Neural cell (in vitro differentiated cells): ENCODE measurements at regions not wholly inside any gene's neighbourhood (a gene's known extent, or its start where the extent isn't known, plus 50 kb on each side); places are given as distances from the start of the nearest gene placed in this dataset.

Experiments
- H2AFZ ChIP-seq: fragments of 200-600, 300-800 bp; sonication (generic), shearing (Covaris generic); 2 replicates; pipeline ENCODE4 v1.6.0; 2014; ENCODE audit warnings: low read depth, mild to moderate bottlenecking, antibody characterized with exemption, low read length, moderate library complexity
- H3F3A ChIP-seq: fragments of 200-600 bp; shearing (Covaris generic); 2 replicates; pipeline ENCODE4 v1.6.1; 2016; ENCODE audit warnings: mild to moderate bottlenecking, moderate library complexity, mixed read lengths, antibody characterized with exemption, low read length; ENCODE audit not compliant: insufficient read depth, poor library complexity, severe bottlenecking
- H3K27ac ChIP-seq: fragments of 200-600, 300-800 bp; sonication (generic), shearing (Covaris generic); 2 replicates; pipeline ENCODE4 v1.5.1; 2014; ENCODE audit warnings: mild to moderate bottlenecking, low read length, moderate library complexity
- H3K27me3 ChIP-seq: fragments of 300-800, 200-600 bp; sonication (generic), shearing (Covaris generic); 2 replicates; pipeline ENCODE4 v1.6.0; 2014; ENCODE audit warnings: mild to moderate bottlenecking, low read depth, low read length, moderate library complexity; ENCODE audit not compliant: insufficient read depth
- H3K36me3 ChIP-seq: fragments of 300-800, 200-600 bp; sonication (generic), shearing (Covaris generic); 2 replicates; pipeline ENCODE4 v1.5.1; 2014; ENCODE audit warnings: mild to moderate bottlenecking, antibody characterized with exemption, low read length, moderate library complexity; ENCODE audit not compliant: insufficient read depth
- H3K4me2 ChIP-seq: fragments of 300-800, 200-600 bp; sonication (generic), shearing (Covaris generic); 2 replicates; pipeline ENCODE4 v1.6.0; 2014; ENCODE audit warnings: mild to moderate bottlenecking, low read length
- H3K4me3 ChIP-seq: fragments of 300-800, 200-600 bp; sonication (generic), shearing (Covaris generic); 2 replicates; pipeline ENCODE4 v1.5.1; 2014; ENCODE audit warnings: mild to moderate bottlenecking, low read length, moderate library complexity
- H3K79me2 ChIP-seq: fragments of 200-600 bp; shearing (Covaris generic); replicated peaks from 2 replicates; pipeline ENCODE4 v1.6.0; 2014; ENCODE audit warnings: mild to moderate bottlenecking, low read length, moderate library complexity; ENCODE audit not compliant: insufficient read depth
- H3K9ac ChIP-seq: fragments of 300-800, 200-600 bp; sonication (generic), shearing (Covaris generic); 2 replicates; pipeline ENCODE4 v1.6.1; 2016; ENCODE audit warnings: mild to moderate bottlenecking, low read length, mixed read lengths
- H3K9me2 ChIP-seq: fragments of 200-600 bp; shearing (Covaris generic); 2 replicates; pipeline ENCODE4 v1.6.1; 2016; ENCODE audit warnings: mild to moderate bottlenecking, low read length, mixed read lengths; ENCODE audit not compliant: insufficient read depth
- H3K9me3 ChIP-seq: fragments of 200-600, 300-800 bp; sonication (generic), shearing (Covaris generic); 2 replicates; pipeline ENCODE4 v1.6.1; 2016; ENCODE audit warnings: mild to moderate bottlenecking, mixed run types, low read length, moderate library complexity, mixed read lengths
- H4K20me1 ChIP-seq: fragments of 200-600 bp; shearing (Covaris generic); 2 replicates; pipeline ENCODE4 v1.6.1; 2016; ENCODE audit warnings: mild to moderate bottlenecking, mixed run types; ENCODE audit not compliant: insufficient read depth
- CTCF ChIP-seq: fragments of 450-650 bp; IDR thresholded peaks from 2 replicates; pipeline ENCODE4 v1.5.1; 2014; ENCODE audit warnings: antibody characterized with exemption, mild to moderate bottlenecking, moderate library complexity; ENCODE audit not compliant: poor library complexity, severe bottlenecking
- EP300 ChIP-seq: fragments of 450-650 bp; conservative IDR thresholded peaks from 2 replicates; pipeline ENCODE4 v1.6.1; 2014; ENCODE audit warnings: antibody characterized with exemption, mild to moderate bottlenecking, moderate library complexity; ENCODE audit not compliant: poor library complexity, severe bottlenecking
- EZH2 ChIP-seq: fragments of 200-600, 300-800 bp; shearing (Covaris generic), sonication (generic); IDR thresholded peaks from 2 replicates; pipeline ENCODE4 v1.6.1; 2014; ENCODE audit warnings: antibody characterized with exemption, low read length, borderline replicate concordance, mild to moderate bottlenecking; ENCODE audit not compliant: insufficient read depth, poor library complexity, severe bottlenecking
- MXI1 ChIP-seq: fragments of 450-650 bp; conservative IDR thresholded peaks from 2 replicates; pipeline ENCODE4 v1.6.1; 2014; ENCODE audit warnings: antibody characterized with exemption, mild to moderate bottlenecking; ENCODE audit not compliant: poor library complexity, severe bottlenecking
- POLR2AphosphoS5 ChIP-seq: IDR thresholded peaks from 2 replicates; pipeline ENCODE4 v1.6.1; 2012
- RAD21 ChIP-seq: fragments of 450-650 bp; conservative IDR thresholded peaks from 2 replicates; pipeline ENCODE4 v1.6.1; 2014; ENCODE audit warnings: antibody characterized with exemption, mild to moderate bottlenecking, moderate library complexity
- REST ChIP-seq: IDR thresholded peaks from 2 replicates; pipeline ENCODE4 v1.6.1; 2012; ENCODE audit warnings: borderline replicate concordance
- SMC3 ChIP-seq: fragments of 450-650 bp; conservative IDR thresholded peaks from 2 replicates; pipeline ENCODE4 v1.6.1; 2014; ENCODE audit warnings: antibody characterized with exemption, mild to moderate bottlenecking, moderate library complexity; ENCODE audit not compliant: poor library complexity
- TAF1 ChIP-seq: IDR thresholded peaks from 2 replicates; pipeline ENCODE4 v1.6.1; 2012; ENCODE audit warnings: low read depth

- TF ChIP-seq SMC3 = no peak
- no peak for TF ChIP-seq TAF1
- no peak for TF ChIP-seq EZH2
- no peak for TF ChIP-seq MXI1
- TF ChIP-seq RAD21 = no peak
- TF ChIP-seq POLR2AphosphoS5 = no peak
- TF ChIP-seq REST = no peak
- TF ChIP-seq EP300 = no peak
- TF ChIP-seq CTCF = no peak
- Histone ChIP-seq H3K9me3 (no peaks in the 10 kb centered on the region), H3K9ac (no peak overlapping the region)
Measured at GRCh38 chr1:182172699-182173098, 111.2 kb upstream of the ZNF648 start.

GRCh38 chr1:182170891-182171461 is 109.5 kb upstream of the ZNF648 start:
- Histone ChIP-seq H3K9me3 (no peaks in the 10 kb centered on the region), H3K27ac (no peak overlapping the region), H2AFZ (no peak overlapping the region), H3K36me3 (no peaks in the 10 kb centered on the region), H3K4me3 (no peak overlapping the region), H3K9me2 (no peaks in the 10 kb centered on the region), H3K79me2 (no peaks in the 10 kb centered on the region), H3K9ac (no peak overlapping the region), H3K4me2 (no peak overlapping the region), H4K20me1 (no peaks in the 10 kb centered on the region), H3K27me3 (no peaks in the 10 kb centered on the region), H3F3A (no peaks in the 10 kb centered on the region)
- TF ChIP-seq POLR2AphosphoS5 (no peak), MXI1 (no peak), REST (no peak), TAF1 (no peak), EZH2 (no peak), RAD21 (no peak)

More at GRCh38 chr1:182172699-182173098, 111.2 kb upstream of the ZNF648 start:
- Histone ChIP-seq H3F3A (no peaks in the 10 kb centered on the region), H3K27ac (no peak overlapping the region), H3K4me3 (no peak overlapping the region), H4K20me1 (no peaks in the 10 kb centered on the region), H3K36me3 (no peaks in the 10 kb centered on the region), H2AFZ (no peak overlapping the region), H3K27me3 (no peaks in the 10 kb centered on the region), H3K4me2 (no peak overlapping the region), H3K9me2 (no peaks in the 10 kb centered on the region), H3K79me2 (no peaks in the 10 kb centered on the region)
